Neural cell (in vitro differentiated cells): ENCODE measurements at regions not wholly inside any gene's neighbourhood (a gene's known extent, or its start where the extent isn't known, plus 50 kb on each side); places are given as distances from the start of the nearest gene placed in this dataset.

ENCODE experiments used
- CTCF ChIP-seq: fragments of 450-650 bp; IDR thresholded peaks from 2 replicates; pipeline ENCODE4 v1.5.1; 2014; ENCODE audit warnings: antibody characterized with exemption, mild to moderate bottlenecking, moderate library complexity; ENCODE audit not compliant: poor library complexity, severe bottlenecking
- EP300 ChIP-seq: fragments of 450-650 bp; conservative IDR thresholded peaks from 2 replicates; pipeline ENCODE4 v1.6.1; 2014; ENCODE audit warnings: antibody characterized with exemption, mild to moderate bottlenecking, moderate library complexity; ENCODE audit not compliant: poor library complexity, severe bottlenecking
- EZH2 ChIP-seq: fragments of 200-600, 300-800 bp; shearing (Covaris generic), sonication (generic); IDR thresholded peaks from 2 replicates; pipeline ENCODE4 v1.6.1; 2014; ENCODE audit warnings: antibody characterized with exemption, low read length, borderline replicate concordance, mild to moderate bottlenecking; ENCODE audit not compliant: insufficient read depth, poor library complexity, severe bottlenecking
- MXI1 ChIP-seq: fragments of 450-650 bp; conservative IDR thresholded peaks from 2 replicates; pipeline ENCODE4 v1.6.1; 2014; ENCODE audit warnings: antibody characterized with exemption, mild to moderate bottlenecking; ENCODE audit not compliant: poor library complexity, severe bottlenecking
- RAD21 ChIP-seq: fragments of 450-650 bp; conservative IDR thresholded peaks from 2 replicates; pipeline ENCODE4 v1.6.1; 2014; ENCODE audit warnings: antibody characterized with exemption, mild to moderate bottlenecking, moderate library complexity
- SMC3 ChIP-seq: fragments of 450-650 bp; conservative IDR thresholded peaks from 2 replicates; pipeline ENCODE4 v1.6.1; 2014; ENCODE audit warnings: antibody characterized with exemption, mild to moderate bottlenecking, moderate library complexity; ENCODE audit not compliant: poor library complexity
- TAF1 ChIP-seq: IDR thresholded peaks from 2 replicates; pipeline ENCODE4 v1.6.1; 2012; ENCODE audit warnings: low read depth

GRCh38 chr7:46806856-46807255, 775.1 kb downstream of the TNS3 start:
- TF ChIP-seq EZH2 (no peak), CTCF (no peak), SMC3 (no peak), RAD21 (no peak), EP300 (no peak), MXI1 (no peak), TAF1 (no peak)
